Epithelial cell of proximal tubule (primary cell): ENCODE measurements at regions not wholly inside any gene's neighbourhood (a gene's known extent, or its start where the extent isn't known, plus 50 kb on each side); places are given as distances from the start of the nearest gene placed in this dataset.

Experiments used
- DNase-seq: peaks from one replicate; pipeline ENCODE4 v3.0.0-alpha.2; 2011; ENCODE audit warnings: low read depth
- H3K4me3 ChIP-seq: 2 replicates; pipeline ENCODE4 v1.5.1; 2011; ENCODE audit warnings: low read depth, mild to moderate bottlenecking, low read length
- TF ChIP-seq, protein P1 (sequence below): conservative IDR thresholded peaks from 2 replicates; pipeline ENCODE4 v1.5.1; 2012; ENCODE audit warnings: low read depth, mild to moderate bottlenecking, low read length

DNA sequence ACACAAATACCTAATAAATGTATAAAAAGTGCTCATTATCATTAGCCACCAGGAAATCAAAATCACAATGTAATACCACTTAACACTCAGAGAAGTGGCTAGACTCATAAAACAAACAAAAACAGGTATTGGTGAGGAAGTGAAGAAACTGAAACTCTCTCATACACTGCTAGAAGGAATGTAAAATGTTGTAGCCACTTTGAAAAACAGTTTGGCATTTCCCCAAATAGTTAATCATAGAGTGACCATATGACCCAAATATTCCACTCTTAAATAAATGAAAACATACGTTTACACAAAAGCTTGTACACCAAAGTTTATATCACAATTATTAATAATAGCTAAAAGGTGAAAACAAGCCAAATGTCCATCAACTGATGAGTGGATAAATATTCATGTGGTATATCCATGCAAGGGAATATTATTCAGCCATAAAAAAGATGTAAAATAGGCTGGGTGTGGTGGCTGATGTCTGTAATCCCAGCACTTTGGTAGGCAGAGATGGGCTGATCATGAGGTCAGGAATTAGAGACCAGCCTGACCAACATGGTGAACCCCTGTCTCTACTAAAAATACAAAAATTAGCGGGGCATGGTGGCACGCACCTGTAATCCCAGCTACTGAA is 86.2 kb upstream of the COL5A2 start:
- no peak for DNase-seq
- TF ChIP-seq, protein P1, sequence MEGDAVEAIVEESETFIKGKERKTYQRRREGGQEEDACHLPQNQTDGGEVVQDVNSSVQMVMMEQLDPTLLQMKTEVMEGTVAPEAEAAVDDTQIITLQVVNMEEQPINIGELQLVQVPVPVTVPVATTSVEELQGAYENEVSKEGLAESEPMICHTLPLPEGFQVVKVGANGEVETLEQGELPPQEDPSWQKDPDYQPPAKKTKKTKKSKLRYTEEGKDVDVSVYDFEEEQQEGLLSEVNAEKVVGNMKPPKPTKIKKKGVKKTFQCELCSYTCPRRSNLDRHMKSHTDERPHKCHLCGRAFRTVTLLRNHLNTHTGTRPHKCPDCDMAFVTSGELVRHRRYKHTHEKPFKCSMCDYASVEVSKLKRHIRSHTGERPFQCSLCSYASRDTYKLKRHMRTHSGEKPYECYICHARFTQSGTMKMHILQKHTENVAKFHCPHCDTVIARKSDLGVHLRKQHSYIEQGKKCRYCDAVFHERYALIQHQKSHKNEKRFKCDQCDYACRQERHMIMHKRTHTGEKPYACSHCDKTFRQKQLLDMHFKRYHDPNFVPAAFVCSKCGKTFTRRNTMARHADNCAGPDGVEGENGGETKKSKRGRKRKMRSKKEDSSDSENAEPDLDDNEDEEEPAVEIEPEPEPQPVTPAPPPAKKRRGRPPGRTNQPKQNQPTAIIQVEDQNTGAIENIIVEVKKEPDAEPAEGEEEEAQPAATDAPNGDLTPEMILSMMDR: no peak
- H3K4me3 ChIP-seq: no peak overlapping the region

DNA sequence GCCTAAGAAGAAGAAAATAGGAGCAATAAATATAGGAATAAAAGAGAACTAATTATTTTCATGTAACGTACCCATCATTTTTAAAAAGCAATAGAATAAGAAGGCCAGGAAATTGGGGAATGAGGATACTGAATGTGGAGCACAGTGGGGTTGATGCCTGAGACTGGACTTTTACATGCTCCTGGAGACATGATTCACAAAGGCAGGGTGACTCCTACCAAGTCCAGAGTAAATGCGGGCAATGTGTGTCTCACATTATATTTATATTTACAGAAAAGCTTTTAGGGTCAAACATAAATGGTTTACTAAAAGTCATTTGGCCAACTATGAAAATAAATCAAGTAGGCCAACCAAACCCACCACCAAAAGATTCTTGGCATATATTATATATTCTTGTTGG is 87.9 kb upstream of the COL5A2 start:
- DNase-seq: no peak
- H3K4me3 ChIP-seq: no peak overlapping the region
- TF ChIP-seq, protein P1: no peak

DNA sequence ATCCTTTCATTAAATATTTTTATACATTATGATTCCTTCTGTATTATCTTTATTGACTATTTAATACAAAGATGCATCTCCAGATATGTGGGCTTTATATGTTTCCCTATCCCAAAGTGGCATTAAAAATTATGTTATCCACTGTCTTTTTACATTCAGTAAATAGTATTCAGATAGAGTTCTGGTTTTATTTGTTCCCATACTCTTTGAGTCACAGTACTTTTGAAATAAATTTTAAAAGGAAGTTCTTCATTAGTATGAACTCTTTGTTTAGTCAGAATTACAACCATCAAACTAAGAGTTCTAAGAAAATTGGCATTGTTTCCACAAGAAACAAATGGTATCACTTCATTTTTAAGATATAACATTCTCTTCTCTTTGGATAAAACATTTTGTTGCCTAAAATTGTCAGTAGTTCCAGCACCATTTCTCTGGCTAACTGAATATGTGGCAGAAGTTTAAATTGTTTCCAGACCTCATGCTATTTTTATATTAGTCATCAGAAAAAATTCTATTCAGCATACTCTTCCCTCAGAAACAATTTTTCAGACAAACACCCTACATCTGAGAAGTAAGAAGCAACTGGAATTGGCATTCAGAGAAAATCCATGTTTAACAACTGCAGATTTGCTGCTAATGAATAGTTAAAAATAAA is 88.5 kb upstream of the COL5A2 start:
- no peak overlapping the region for H3K4me3 ChIP-seq

DNA sequence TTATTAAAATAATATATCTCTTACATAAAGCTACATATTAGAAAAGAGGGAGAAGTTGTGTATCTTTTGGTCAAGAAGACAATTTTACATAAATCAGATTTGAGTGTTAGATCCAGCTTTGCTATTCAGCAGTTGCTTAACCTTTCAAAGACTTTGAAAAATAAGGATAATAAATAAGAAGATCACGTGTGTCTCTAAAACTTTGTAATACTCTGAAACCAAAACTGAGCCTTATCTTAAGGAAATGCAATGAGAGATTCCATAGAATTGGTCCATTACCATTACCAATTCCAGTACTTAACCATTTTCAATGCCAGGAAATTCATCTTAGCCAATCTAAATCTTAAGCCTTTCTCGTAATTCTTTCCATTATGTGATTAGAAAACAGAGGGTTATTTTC is 89.2 kb upstream of the COL5A2 start:
- TF ChIP-seq, protein P1: no peak
- H3K4me3 ChIP-seq: no peak overlapping the region
- DNase-seq: no peak

More for the DNA sequence above, 88.5 kb upstream of the COL5A2 start:
- no peak for DNase-seq
- TF ChIP-seq, protein P1: no peak

DNA sequence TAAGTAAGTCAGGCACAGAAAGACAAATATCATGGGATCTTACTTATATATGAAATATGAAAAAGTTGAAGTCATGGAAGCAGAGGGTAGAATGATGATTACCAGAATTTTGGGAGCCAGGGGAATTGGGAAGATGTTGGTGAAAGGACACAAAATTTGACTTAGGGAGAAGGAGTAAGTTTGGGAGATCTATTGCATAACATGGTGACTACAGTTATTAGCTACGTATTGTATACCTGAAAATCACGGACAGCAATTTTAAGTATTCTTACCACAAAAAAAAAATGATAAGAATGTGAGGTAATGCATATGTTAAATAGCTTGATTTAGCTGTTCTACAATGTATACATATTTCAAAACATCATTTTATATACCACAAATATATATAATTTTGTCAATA is 94.2 kb upstream of the COL5A2 start:
- H3K4me3 ChIP-seq: no peak overlapping the region
- DNase-seq: no peak
- TF ChIP-seq, protein P1: no peak

DNA sequence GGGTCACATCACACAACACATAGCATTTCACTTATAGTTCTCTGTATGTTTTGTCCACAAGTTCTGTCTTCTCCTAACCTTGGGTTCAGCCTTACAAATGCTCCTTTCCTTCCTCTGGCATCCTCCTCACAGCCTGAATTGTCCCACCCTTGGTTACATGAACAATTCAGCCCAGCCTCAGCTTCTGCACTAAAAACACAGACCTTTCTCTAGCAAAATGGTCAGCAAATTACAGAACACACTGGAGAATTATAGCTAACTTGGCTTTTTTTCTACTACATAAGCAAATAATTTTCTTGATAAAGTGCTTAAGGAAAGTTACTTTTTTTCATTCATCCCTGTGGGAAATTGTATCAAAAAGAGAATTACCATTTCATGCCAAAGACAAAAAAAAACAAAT is 94.8 kb upstream of the COL5A2 start:
- no peak for DNase-seq
- TF ChIP-seq, protein P1: no peak
- no peak overlapping the region for H3K4me3 ChIP-seq

DNA sequence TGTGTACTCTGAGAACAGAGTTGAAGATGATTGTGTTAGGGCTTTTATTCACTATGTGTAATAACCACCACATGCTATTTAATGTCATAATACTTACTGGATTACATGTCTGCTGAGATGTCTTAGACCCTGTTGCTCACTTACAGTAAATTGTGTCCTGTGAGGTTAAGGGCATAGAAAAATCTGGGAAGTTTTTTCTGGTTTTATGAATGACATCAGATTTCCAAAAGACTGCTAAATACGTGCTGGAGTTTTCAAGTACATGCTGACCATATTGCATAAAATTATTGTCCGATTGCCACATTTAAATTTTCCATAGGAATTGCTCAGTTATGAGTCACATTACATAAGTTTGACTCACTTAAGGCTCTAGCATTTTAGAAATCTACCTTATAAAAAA is 96.7 kb upstream of the COL5A2 start:
- no peak for DNase-seq
- TF ChIP-seq, protein P1: no peak
- no peak overlapping the region for H3K4me3 ChIP-seq
